Colonic mucosa (tissue), 4 donors: ENCODE measurements at regions not wholly inside any gene's neighbourhood (a gene's known extent, or its start where the extent isn't known, plus 50 kb on each side); places are given as distances from the start of the nearest gene placed in this dataset.

Source experiments
- DNase-seq: peaks from one replicate; pipeline ENCODE4 v3.0.0-alpha.2; 2020
- H3K27ac ChIP-seq: fragments of 200-600 bp; one replicate; pipeline ENCODE4 v1.8.0; 2021
- H3K27me3 ChIP-seq: fragments of 200-600 bp; one replicate; pipeline ENCODE4 v1.8.0; 2021
- H3K36me3 ChIP-seq: fragments of 200-600 bp; one replicate; pipeline ENCODE4 v1.8.0; 2021
- H3K4me1 ChIP-seq: fragments of 200-600 bp; one replicate; pipeline ENCODE4 v1.8.0; 2021; ENCODE audit warnings: mild to moderate bottlenecking
- H3K4me3 ChIP-seq: fragments of 200-600 bp; one replicate; pipeline ENCODE4 v1.8.0; 2021
- H3K9ac ChIP-seq, 2 donors: one replicate each; pipeline ENCODE4 v1.7.0; 2013; ENCODE audit warnings: control low read depth in 2 of 2, low read depth in 2 of 2, low read length in 2 of 2
- H3K9me3 ChIP-seq: fragments of 200-600 bp; one replicate; pipeline ENCODE4 v1.8.0; 2021
- CTCF ChIP-seq: fragments of 200-600 bp; IDR thresholded peaks from one replicate; pipeline ENCODE4 v1.8.0; 2022; ENCODE audit warnings: antibody characterized with exemption, mild to moderate bottlenecking
- intact Hi-C: fragments of 100-400 bp; cut with DNase I; formaldehyde crosslinking; loops from one replicate; pipeline ENCODE4 v1.14.1; 2022
- donor health status: healthy.
- donor health status: DM: no; HTN: no; CAD: no.
- donor health status: DM: no; HTN: no; CAD: no.

GRCh38 chr22:33971561-33971961, 51.3 kb upstream of the LARGE1 start:
- no peak for TF ChIP-seq CTCF
- Histone ChIP-seq H3K36me3 (no peaks in the 10 kb centered on the region), H3K4me1 (no peaks in the 10 kb centered on the region), H3K27me3 (no peaks in the 10 kb centered on the region), H3K27ac (no peak overlapping the region), H3K9me3 (no peaks in the 10 kb centered on the region), H3K4me3 (no peak overlapping the region), H3K9ac (no peak overlapping the region)
- intact Hi-C loops, result no loop called here
- DNase-seq, result no peak

- no peak overlapping the region for H3K9ac ChIP-seq
- no peaks in the 10 kb centered on the region for H3K9me3 ChIP-seq
- H3K36me3 ChIP-seq, result no peaks in the 10 kb centered on the region
- intact Hi-C loops, result no loop called here
- no peak for DNase-seq
- H3K4me1 ChIP-seq, result no peaks in the 10 kb centered on the region
- no peaks in the 10 kb centered on the region for H3K27me3 ChIP-seq
- no peak overlapping the region for H3K27ac ChIP-seq
- TF ChIP-seq CTCF, result no peak
- H3K4me3 ChIP-seq, result no peak overlapping the region
These were observed 55.6 kb upstream of the LARGE1 start for GRCh38 chr22:33975841-33976240.

- Histone ChIP-seq H3K9ac (no peak overlapping the region), H3K9me3 (no peaks in the 10 kb centered on the region), H3K27me3 (no peaks in the 10 kb centered on the region), H3K4me3 (no peak overlapping the region), H3K27ac (no peak overlapping the region), H3K4me1 (no peaks in the 10 kb centered on the region), H3K36me3 (no peaks in the 10 kb centered on the region)
- DNase-seq, result no peak
- no peak for TF ChIP-seq CTCF
- intact Hi-C loops, result no loop called here
These were observed 63.3 kb upstream of the LARGE1 start for GRCh38 chr22:33983558-33983957.

- no peak for DNase-seq
- H3K9me3 ChIP-seq, result no peaks in the 10 kb centered on the region
- H3K4me1 ChIP-seq, result no peaks in the 10 kb centered on the region
- intact Hi-C loops, result no loop called here
- no peak overlapping the region for H3K27ac ChIP-seq
- H3K9ac ChIP-seq, result no peak overlapping the region
- TF ChIP-seq CTCF, result no peak
- H3K4me3 ChIP-seq, result no peak overlapping the region
- no peaks in the 10 kb centered on the region for H3K36me3 ChIP-seq
- H3K27me3 ChIP-seq, result no peaks in the 10 kb centered on the region
These were observed 63.9 kb upstream of the LARGE1 start for GRCh38 chr22:33984211-33984610.

GRCh38 chr22:33984656-33985285, 64.5 kb upstream of the LARGE1 start:
- no peak for TF ChIP-seq CTCF
- DNase-seq, result no peak
- no peak overlapping the region for H3K27ac ChIP-seq
- no peak overlapping the region for H3K9ac ChIP-seq
- no peak overlapping the region for H3K4me3 ChIP-seq
- intact Hi-C loops, result no loop called here
- no peaks in the 10 kb centered on the region for H3K4me1 ChIP-seq
- no peaks in the 10 kb centered on the region for H3K36me3 ChIP-seq
- H3K9me3 ChIP-seq, result no peaks in the 10 kb centered on the region
- H3K27me3 ChIP-seq, result no peaks in the 10 kb centered on the region
